HepG2 (cell line): ENCODE measurements at regions not wholly inside any gene's neighbourhood (a gene's known extent, or its start where the extent isn't known, plus 50 kb on each side); places are given as distances from the start of the nearest gene placed in this dataset.

Experiments used
- CTCF ChIP-seq: sonication (generic); formaldehyde crosslinking; IDR thresholded peaks from 2 replicates; pipeline ENCODE4 v1.5.0; 2020; ENCODE audit warnings: mild to moderate bottlenecking, missing genetic modification reagents, moderate library complexity
- TOE1 ChIP-seq: sonication (generic); formaldehyde crosslinking; IDR thresholded peaks from 2 replicates; pipeline ENCODE4 v1.4.0; 2020; ENCODE audit warnings: mild to moderate bottlenecking, missing genetic modification reagents

- TF ChIP-seq TOE1 (CRISPR knock-in tag) (no peak), CTCF (CRISPR knock-in tag) (no peak)
Measured at GRCh38 chr12:18794000-18794399, 56.1 kb downstream of the CAPZA3 start.
